Urinary bladder (tissue), 3 donors: ENCODE measurements at regions not wholly inside any gene's neighbourhood (a gene's known extent, or its start where the extent isn't known, plus 50 kb on each side); places are given as distances from the start of the nearest gene placed in this dataset.

Source experiments
- DNase-seq: peaks from one replicate; pipeline ENCODE4 v3.0.0-alpha.2; 2015; ENCODE audit errors: extremely low spot score
- H3K27ac ChIP-seq: one replicate; pipeline ENCODE4 v1.5.1; 2013; ENCODE audit warnings: low read depth, mild to moderate bottlenecking, moderate library complexity
- H3K36me3 ChIP-seq: one replicate; pipeline ENCODE4 v1.6.1; 2013; ENCODE audit warnings: mild to moderate bottlenecking, moderate library complexity; ENCODE audit not compliant: insufficient read depth
- H3K4me1 ChIP-seq: one replicate; pipeline ENCODE4 v1.6.1; 2013; ENCODE audit warnings: mild to moderate bottlenecking, moderate library complexity; ENCODE audit not compliant: insufficient read depth
- H3K4me3 ChIP-seq: one replicate; pipeline ENCODE4 v1.5.1; 2013; ENCODE audit warnings: low read depth, low read length
- WGBS: extraction: QIAGEN DNeasy Blood & Tissue Kit; methylation state at CpG from one replicate; pipeline ENCODE4 v1.1.7; 2013; 5-methylcytosine and 5-hydroxymethylcytosine counted together
- donor health status: healthy with polysubstance abuse.
- donor health status: healthy.

- Histone ChIP-seq H3K36me3 (no peaks in the 10 kb centered on the region), H3K27ac (no peak overlapping the region), H3K4me1 (no peaks in the 10 kb centered on the region), H3K4me3 (no peak overlapping the region)
- DNase-seq: no peak
- WGBS: 91% methylated on average over 4 of the region's 4 CpGs
These were observed 158.7 kb downstream of the HAUS1 start for GRCh38 chr18:46262856-46263255.

GRCh38 chr18:46264255-46264654 lies 160.1 kb downstream of the HAUS1 start:
- no peaks in the 10 kb centered on the region for H3K36me3 ChIP-seq
- no peaks in the 10 kb centered on the region for H3K4me1 ChIP-seq
- DNase-seq: no peak
- WGBS: 40% methylated on average over 1 of the region's 1 CpG
- no peak overlapping the region for H3K4me3 ChIP-seq
- H3K27ac ChIP-seq: no peak overlapping the region

GRCh38 chr18:46265196-46266156 lies 161.3 kb downstream of the HAUS1 start:
- Histone ChIP-seq H3K4me3 (no peak overlapping the region), H3K27ac (no peak overlapping the region)
- 82% methylated on average over 4 of the region's 4 CpGs for WGBS

GRCh38 chr18:46266473-46266872 lies 162.3 kb downstream of the HAUS1 start:
- no peak for DNase-seq
- 78% methylated on average over 3 of the region's 3 CpGs for WGBS
- H3K4me1 ChIP-seq: no peaks in the 10 kb centered on the region
- no peak overlapping the region for H3K27ac ChIP-seq
- no peaks in the 10 kb centered on the region for H3K36me3 ChIP-seq
- H3K4me3 ChIP-seq: no peak overlapping the region

More at GRCh38 chr18:46265196-46266156, 161.3 kb downstream of the HAUS1 start:
- Histone ChIP-seq H3K4me1 (no peaks in the 10 kb centered on the region), H3K36me3 (no peaks in the 10 kb centered on the region)
- no peak for DNase-seq

- WGBS: 71% methylated on average over 2 of the region's 2 CpGs
- DNase-seq: no peak
- H3K36me3 ChIP-seq: no peaks in the 10 kb centered on the region
These were observed 164.5 kb downstream of the HAUS1 start for GRCh38 chr18:46268671-46269070.

GRCh38 chr18:46269275-46269674 lies 165.1 kb downstream of the HAUS1 start:
- Histone ChIP-seq H3K4me3 (no peak overlapping the region), H3K4me1 (no peaks in the 10 kb centered on the region), H3K27ac (no peak overlapping the region), H3K36me3 (no peaks in the 10 kb centered on the region)
- 94% methylated on average over 1 of the region's 1 CpG for WGBS
- DNase-seq: no peak

More at GRCh38 chr18:46268671-46269070, 164.5 kb downstream of the HAUS1 start:
- Histone ChIP-seq H3K4me1 (no peaks in the 10 kb centered on the region), H3K27ac (no peak overlapping the region), H3K4me3 (no peak overlapping the region)

GRCh38 chr18:46271488-46271887 lies 167.3 kb downstream of the HAUS1 start:
- WGBS: 65% methylated on average over 2 of the region's 2 CpGs
- Histone ChIP-seq H3K27ac (no peak overlapping the region), H3K4me1 (no peaks in the 10 kb centered on the region), H3K4me3 (no peak overlapping the region), H3K36me3 (no peaks in the 10 kb centered on the region)
- no peak for DNase-seq

- no peak for DNase-seq
- Histone ChIP-seq H3K4me3 (no peak overlapping the region), H3K4me1 (no peaks in the 10 kb centered on the region), H3K36me3 (no peaks in the 10 kb centered on the region), H3K27ac (no peak overlapping the region)
- 72% methylated on average over 1 of the region's 1 CpG for WGBS
These were observed 169.7 kb downstream of the HAUS1 start for GRCh38 chr18:46273861-46274260.

GRCh38 chr18:46274266-46274665 lies 170.1 kb downstream of the HAUS1 start:
- 81% methylated on average over 1 of the region's 1 CpG for WGBS
- no peak overlapping the region for H3K4me3 ChIP-seq
- no peaks in the 10 kb centered on the region for H3K4me1 ChIP-seq
- H3K27ac ChIP-seq: no peak overlapping the region
- H3K36me3 ChIP-seq: no peaks in the 10 kb centered on the region
- no peak for DNase-seq

- Histone ChIP-seq H3K4me1 (no peaks in the 10 kb centered on the region), H3K27ac (no peak overlapping the region), H3K4me3 (no peak overlapping the region), H3K36me3 (no peaks in the 10 kb centered on the region)
- 55% methylated on average over 4 of the region's 4 CpGs for WGBS
- no peak for DNase-seq
These were observed 171.2 kb downstream of the HAUS1 start for GRCh38 chr18:46275370-46275769.

GRCh38 chr18:46276748-46277147 lies 172.6 kb downstream of the HAUS1 start:
- WGBS: 89% methylated on average over 3 of the region's 3 CpGs
- H3K4me1 ChIP-seq: no peaks in the 10 kb centered on the region
- H3K36me3 ChIP-seq: no peaks in the 10 kb centered on the region
- no peak overlapping the region for H3K4me3 ChIP-seq
- no peak overlapping the region for H3K27ac ChIP-seq
- no peak for DNase-seq

- Histone ChIP-seq H3K36me3 (no peaks in the 10 kb centered on the region), H3K4me1 (no peaks in the 10 kb centered on the region), H3K4me3 (no peak overlapping the region), H3K27ac (no peak overlapping the region)
- DNase-seq: no peak
- 31% methylated on average over 10 of the region's 10 CpGs for WGBS
These were observed 174.6 kb downstream of the HAUS1 start for GRCh38 chr18:46278481-46279465.

GRCh38 chr18:46279673-46280072 lies 175.5 kb downstream of the HAUS1 start:
- 85% methylated on average over 6 of the region's 6 CpGs for WGBS

More at GRCh38 chr18:46279673-46280072, 175.5 kb downstream of the HAUS1 start:
- Histone ChIP-seq H3K4me3 (no peak overlapping the region), H3K27ac (no peak overlapping the region), H3K4me1 (no peaks in the 10 kb centered on the region), H3K36me3 (no peaks in the 10 kb centered on the region)
- no peak for DNase-seq
